Endothelial cell of umbilical vein (primary cell): ENCODE measurements at regions not wholly inside any gene's neighbourhood (a gene's known extent, or its start where the extent isn't known, plus 50 kb on each side); places are given as distances from the start of the nearest gene placed in this dataset.

ENCODE experiments used
- EZH2 ChIP-seq: IDR thresholded peaks from 2 replicates; pipeline ENCODE4 v1.6.1; 2012; ENCODE audit warnings: borderline replicate concordance, low read depth, mild to moderate bottlenecking, moderate library complexity, low read length, inconsistent platforms; ENCODE audit not compliant: severe bottlenecking
- GATA2 ChIP-seq: IDR thresholded peaks from 2 replicates; pipeline ENCODE4 v1.7.0; 2011; ENCODE audit warnings: low read depth, mild to moderate bottlenecking, moderate library complexity, mixed read lengths, low read length; ENCODE audit not compliant: insufficient read length, insufficient read depth
- JUN ChIP-seq: IDR thresholded peaks from 2 replicates; pipeline ENCODE4 v1.6.1; 2011; ENCODE audit warnings: borderline replicate concordance, low read depth; ENCODE audit not compliant: insufficient read length, insufficient read depth
- MYC ChIP-seq: IDR thresholded peaks from one replicate; pipeline ENCODE4 v1.6.1; 2011; ENCODE audit warnings: mild to moderate bottlenecking, low read depth, low read length
- POLR2A ChIP-seq: IDR thresholded peaks from 2 replicates; pipeline ENCODE4 v1.6.1; 2012; ENCODE audit warnings: low read depth, mild to moderate bottlenecking, control low read depth, low read length
- POLR2AphosphoS5 ChIP-seq: IDR thresholded peaks from 2 replicates; pipeline ENCODE4 v1.6.1; 2012; ENCODE audit warnings: low read depth, mild to moderate bottlenecking, control low read depth, low read length, moderate library complexity; ENCODE audit not compliant: insufficient read depth
- TF ChIP-seq, protein P1 (sequence below), 2 donors: IDR thresholded peaks; 1 replicate in 1 of 2; 2 replicates in 1 of 2; pipeline ENCODE4 v1.5.1; 2011; ENCODE audit warnings: low read length in 2 of 2, mild to moderate bottlenecking in 2 of 2, moderate library complexity in 2 of 2, control low read depth in 1 of 2, inconsistent platforms in 1 of 2, low read depth in 1 of 2; ENCODE audit not compliant: insufficient read depth in 1 of 2; ENCODE audit errors: extremely low read depth in 1 of 2

DNA sequence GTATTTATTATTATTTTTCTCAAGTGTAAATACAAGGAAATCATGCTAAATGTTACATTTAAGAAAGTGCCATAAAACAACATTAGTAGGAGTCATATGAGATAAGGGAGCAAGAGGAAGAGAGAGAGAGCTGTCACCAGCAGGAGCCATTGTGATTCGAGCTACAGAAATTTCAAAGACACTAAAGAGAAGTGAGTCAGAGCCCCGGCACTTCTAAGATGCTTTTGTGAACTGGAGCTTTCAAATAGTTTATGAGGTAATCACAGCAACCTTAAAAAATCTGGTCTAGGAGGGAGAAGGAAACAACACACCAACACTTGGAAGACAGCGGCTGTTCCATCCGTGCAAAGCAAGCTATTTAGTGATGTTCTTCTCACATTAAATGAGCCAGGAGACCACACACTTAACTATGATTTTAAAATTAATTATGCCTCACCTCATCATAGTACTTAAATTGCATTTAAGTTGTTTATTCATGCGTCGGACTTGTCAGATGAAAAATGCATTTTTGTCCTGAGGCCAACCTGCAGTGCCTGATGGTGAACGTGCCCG lies 382.7 kb upstream of the SALL3 start:
- TF ChIP-seq, protein P1, sequence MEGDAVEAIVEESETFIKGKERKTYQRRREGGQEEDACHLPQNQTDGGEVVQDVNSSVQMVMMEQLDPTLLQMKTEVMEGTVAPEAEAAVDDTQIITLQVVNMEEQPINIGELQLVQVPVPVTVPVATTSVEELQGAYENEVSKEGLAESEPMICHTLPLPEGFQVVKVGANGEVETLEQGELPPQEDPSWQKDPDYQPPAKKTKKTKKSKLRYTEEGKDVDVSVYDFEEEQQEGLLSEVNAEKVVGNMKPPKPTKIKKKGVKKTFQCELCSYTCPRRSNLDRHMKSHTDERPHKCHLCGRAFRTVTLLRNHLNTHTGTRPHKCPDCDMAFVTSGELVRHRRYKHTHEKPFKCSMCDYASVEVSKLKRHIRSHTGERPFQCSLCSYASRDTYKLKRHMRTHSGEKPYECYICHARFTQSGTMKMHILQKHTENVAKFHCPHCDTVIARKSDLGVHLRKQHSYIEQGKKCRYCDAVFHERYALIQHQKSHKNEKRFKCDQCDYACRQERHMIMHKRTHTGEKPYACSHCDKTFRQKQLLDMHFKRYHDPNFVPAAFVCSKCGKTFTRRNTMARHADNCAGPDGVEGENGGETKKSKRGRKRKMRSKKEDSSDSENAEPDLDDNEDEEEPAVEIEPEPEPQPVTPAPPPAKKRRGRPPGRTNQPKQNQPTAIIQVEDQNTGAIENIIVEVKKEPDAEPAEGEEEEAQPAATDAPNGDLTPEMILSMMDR (IDR thresholded peaks at IDR 0.05; ENCODE audit: extremely low read depth in 1 of 2, insufficient read depth in 1 of 2, low read depth in 1 of 2, low read length in 2 of 2) = no peak
- TF ChIP-seq POLR2A (no peak), POLR2AphosphoS5 (no peak), EZH2 (no peak), MYC (no peak), JUN (no peak), GATA2 (no peak)
